H1 (cell line): ENCODE measurements at regions not wholly inside any gene's neighbourhood (a gene's known extent, or its start where the extent isn't known, plus 50 kb on each side); places are given as distances from the start of the nearest gene placed in this dataset.

Experiments used
- CTCF ChIA-PET: fragments of 300-600 bp; sonication (Branson Sonifier 250); formaldehyde crosslinking; loops from one replicate; lab custom pipeline; 2021; ENCODE audit not compliant: partially characterized antibody; lab: Charles Lee
- POLR2A ChIA-PET: fragments of 300-600 bp; sonication (Branson Sonifier 250); formaldehyde crosslinking; loops from one replicate; lab custom pipeline; 2021; ENCODE audit warnings: inconsistent platforms; ENCODE audit not compliant: partially characterized antibody; lab: Charles Lee
- DNase-seq, 2 experiments: peaks; one replicate each; pipeline versions ENCODE4 v3.0.0 to v3.0.0-alpha.2; 2010 to 2022; ENCODE audit warnings: low spot score in 2 of 2, low read depth in 1 of 2, mixed read lengths in 1 of 2
- FAIRE-seq: peaks from 2 replicates; lab custom pipeline; 2011; peaks lifted over from hg19 to GRCh38; lab: Jason Lieb, UNC
- H2AFZ ChIP-seq: 2 replicates; pipeline ENCODE4 v1.8.1; 2012; ENCODE audit warnings: low read length, inconsistent platforms
- H2AK5ac ChIP-seq: 2 replicates; pipeline ENCODE4 v1.6.1; 2013; ENCODE audit warnings: low read depth, low read length
- H2BK120ac ChIP-seq: replicated peaks from 2 replicates; pipeline ENCODE3; 2013; ENCODE audit warnings: low read depth, low read length, inconsistent platforms
- H2BK12ac ChIP-seq: 2 replicates; pipeline ENCODE4 v1.6.1; 2013; ENCODE audit warnings: low read depth, low read length
- H2BK15ac ChIP-seq: 2 replicates; pipeline ENCODE4 v1.6.1; 2013; ENCODE audit warnings: low read length
- H2BK20ac ChIP-seq: 2 replicates; pipeline ENCODE4 v1.6.1; 2013; ENCODE audit warnings: low read length
- H2BK5ac ChIP-seq: 2 replicates; pipeline ENCODE4 v1.6.1; 2013; ENCODE audit warnings: low read depth, low read length
- H3K14ac ChIP-seq: 2 replicates; pipeline ENCODE4 v1.6.1; 2013; ENCODE audit warnings: inconsistent platforms; ENCODE audit not compliant: insufficient read length
- H3K18ac ChIP-seq: 2 replicates; pipeline ENCODE4 v1.6.1; 2013; ENCODE audit warnings: low read length; ENCODE audit errors: extremely low read depth
- H3K23ac ChIP-seq: 2 replicates; pipeline ENCODE4 v1.6.1; 2013; ENCODE audit warnings: inconsistent platforms; ENCODE audit not compliant: insufficient read length
- H3K23me2 ChIP-seq: 2 replicates; pipeline ENCODE4 v1.6.1; 2013; ENCODE audit warnings: low read depth, low read length
- H3K27ac ChIP-seq: 2 replicates; pipeline ENCODE4 v1.6.1; 2011; ENCODE audit warnings: low read depth, low read length, inconsistent platforms
- H3K27me3 ChIP-seq, 4 experiments: replicated peaks in 1 of 4; 1 replicate in 1 of 4; 2 replicates in 3 of 4; pipeline versions ENCODE4 v1.6.1 to v1.8.1; 2011 to 2013; ENCODE audit warnings: low read length in 3 of 4, mild to moderate bottlenecking in 3 of 4, inconsistent platforms in 2 of 4, mixed read lengths in 2 of 4, moderate library complexity in 1 of 4; ENCODE audit not compliant: control insufficient read depth in 3 of 4, insufficient read depth in 3 of 4; ENCODE audit errors: extremely low read depth in 1 of 4
- H3K36me3 ChIP-seq, 4 experiments: 2 replicates each; pipeline versions ENCODE4 v1.6.1 to v1.8.1; 2011 to 2013; ENCODE audit warnings: mild to moderate bottlenecking in 4 of 4, low read length in 3 of 4, moderate library complexity in 2 of 4, control low read depth in 1 of 4, inconsistent platforms in 1 of 4; ENCODE audit not compliant: insufficient read depth in 4 of 4, control insufficient read depth in 2 of 4
- H3K4ac ChIP-seq: replicated peaks from 2 replicates; pipeline ENCODE3; 2013; ENCODE audit warnings: low read length, low read depth, mixed read lengths, inconsistent platforms; ENCODE audit not compliant: insufficient read length
- H3K4me1 ChIP-seq, 4 experiments: replicated peaks in 1 of 4; 1 replicate in 1 of 4; 2 replicates in 3 of 4; pipeline versions ENCODE4 v1.6.1 to v1.8.1; 2011 to 2013; ENCODE audit warnings: low read length in 3 of 4, inconsistent platforms in 2 of 4, mixed read lengths in 1 of 4; ENCODE audit not compliant: insufficient read depth in 4 of 4, control insufficient read depth in 3 of 4
- H3K4me2 ChIP-seq, 2 experiments: 2 replicates each; pipeline versions ENCODE4 v1.6.1 to v1.8.1; 2011 to 2013; ENCODE audit warnings: low read depth in 2 of 2, low read length in 2 of 2, control low read depth in 1 of 2, inconsistent platforms in 1 of 2, mild to moderate bottlenecking in 1 of 2; ENCODE audit not compliant: insufficient read depth in 1 of 2
- H3K4me3 ChIP-seq, 4 experiments: fragments of 200-600, 300-600 bp in 1 of 4; sonication (generic), shearing (Covaris generic), sonication (Bioruptor Twin) in 1 of 4; 2 replicates each; pipeline versions ENCODE4 v1.5.1 to v1.8.1; 2011 to 2016; ENCODE audit warnings: low read length in 4 of 4, low read depth in 3 of 4, control low read depth in 2 of 4, inconsistent platforms in 2 of 4, mild to moderate bottlenecking in 2 of 4, mixed read lengths in 1 of 4, moderate library complexity in 1 of 4; ENCODE audit not compliant: insufficient read depth in 2 of 4; ENCODE audit errors: extremely low read depth in 1 of 4
- H3K56ac ChIP-seq: replicated peaks from 2 replicates; pipeline ENCODE3; 2013; ENCODE audit warnings: low read depth, mild to moderate bottlenecking, mixed read lengths, low read length, inconsistent platforms; ENCODE audit not compliant: insufficient read length
- H3K79me1 ChIP-seq: 2 replicates; pipeline ENCODE4 v1.6.1; 2013; ENCODE audit warnings: low read depth, low read length, control low read depth
- H3K79me2 ChIP-seq, 2 experiments: 2 replicates each; pipeline versions ENCODE4 v1.6.1 to v1.8.1; 2012 to 2013; ENCODE audit warnings: low read length in 2 of 2, mild to moderate bottlenecking in 2 of 2, inconsistent platforms in 1 of 2; ENCODE audit not compliant: insufficient read depth in 2 of 2, control insufficient read depth in 1 of 2
- H3K9ac ChIP-seq, 4 experiments: replicated peaks in 1 of 4; 1 replicate in 1 of 4; 2 replicates in 3 of 4; pipeline versions ENCODE4 v1.6.1 to v1.8.1; 2011 to 2013; ENCODE audit warnings: low read depth in 3 of 4, low read length in 3 of 4, control low read depth in 2 of 4, mild to moderate bottlenecking in 2 of 4, moderate library complexity in 2 of 4, inconsistent platforms in 1 of 4; ENCODE audit errors: extremely low read depth in 1 of 4
- H3K9me3 ChIP-seq, 2 experiments: 2 replicates each; pipeline versions ENCODE4 v1.6.1 to v1.8.1; 2012 to 2013; ENCODE audit warnings: mild to moderate bottlenecking in 2 of 2, moderate library complexity in 2 of 2, control low read depth in 1 of 2, inconsistent platforms in 1 of 2, low read depth in 1 of 2, low read length in 1 of 2, mixed read lengths in 1 of 2; ENCODE audit not compliant: insufficient read depth in 2 of 2
- H4K20me1 ChIP-seq, 2 experiments: replicated peaks in 1 of 2; 2 replicates each; pipeline versions ENCODE3 to v1.8.1; 2011 to 2013; ENCODE audit warnings: inconsistent platforms in 2 of 2, low read length in 2 of 2, mild to moderate bottlenecking in 1 of 2; ENCODE audit not compliant: insufficient read depth in 2 of 2, control insufficient read depth in 1 of 2
- H4K5ac ChIP-seq: 2 replicates; pipeline ENCODE4 v1.6.1; 2013; ENCODE audit warnings: low read length, low read depth, mixed read lengths, inconsistent platforms; ENCODE audit not compliant: insufficient read length
- H4K8ac ChIP-seq: 2 replicates; pipeline ENCODE4 v1.8.0; 2013; ENCODE audit warnings: mild to moderate bottlenecking, moderate library complexity, low read length, inconsistent platforms; ENCODE audit not compliant: insufficient read depth; ENCODE audit errors: extremely low read depth
- H4K91ac ChIP-seq: replicated peaks from 2 replicates; pipeline ENCODE3; 2013; ENCODE audit warnings: low read length, mixed read lengths, inconsistent platforms; ENCODE audit not compliant: insufficient read length
- CBX8 ChIP-seq: fragments of 300-800, 300-1000 bp; sonication (generic); IDR thresholded peaks from 2 replicates; pipeline ENCODE4 v1.7.1; 2016; ENCODE audit warnings: low read depth, low read length, borderline replicate concordance
- CEBPB ChIP-seq: IDR thresholded peaks from 2 replicates; pipeline ENCODE4 v1.6.1; 2012; ENCODE audit warnings: low read depth, low read length
- CTBP2 ChIP-seq: IDR thresholded peaks from 2 replicates; pipeline ENCODE4 v1.7.0; 2011; ENCODE audit warnings: borderline replicate concordance, mild to moderate bottlenecking, moderate library complexity, mixed read lengths, low read length; ENCODE audit not compliant: insufficient read depth, insufficient read length
- E2F6 ChIP-seq: IDR thresholded peaks from 2 replicates; pipeline ENCODE4 v1.6.1; 2012; ENCODE audit warnings: inconsistent platforms
- HDAC2 ChIP-seq, 2 experiments: fragments of 300-600 bp in 1 of 2; sonication (generic) in 1 of 2; IDR thresholded peaks; 2 replicates each; pipeline ENCODE4 v1.6.1; 2011 to 2012; ENCODE audit warnings: low read depth in 2 of 2, low read length in 2 of 2, mild to moderate bottlenecking in 2 of 2, moderate library complexity in 2 of 2, borderline replicate concordance in 1 of 2, inconsistent platforms in 1 of 2
- JUND ChIP-seq: IDR thresholded peaks from 2 replicates; pipeline ENCODE4 v1.6.1; 2011; ENCODE audit warnings: mild to moderate bottlenecking, improper control_type of control experiment, low read length
- KDM1A ChIP-seq: fragments of 200-600, 300-600 bp; sonication (generic); IDR thresholded peaks from 2 replicates; pipeline ENCODE4 v1.7.1; 2016; ENCODE audit warnings: mild to moderate bottlenecking, low read length, borderline replicate concordance
- PHF8 ChIP-seq: fragments of 200-600 bp; sonication (generic); conservative IDR thresholded peaks from 2 replicates; pipeline ENCODE4 v1.7.1; 2012; ENCODE audit warnings: low read depth, mild to moderate bottlenecking, inconsistent platforms, low read length, moderate library complexity
- SP1 ChIP-seq: IDR thresholded peaks from 2 replicates; pipeline ENCODE4 v1.6.1; 2011; ENCODE audit warnings: low read depth, low read length
- TAF7 ChIP-seq: optimal IDR thresholded peaks from 2 replicates; pipeline ENCODE3; 2011; ENCODE audit warnings: low read depth, mild to moderate bottlenecking, inconsistent platforms, low read length, moderate library complexity, borderline replicate concordance
- TCF12 ChIP-seq: IDR thresholded peaks from 2 replicates; pipeline ENCODE4 v1.6.1; 2011; ENCODE audit warnings: low read depth, mild to moderate bottlenecking, low read length
- WGBS, 2 experiments: shearing (Covaris generic) in 1 of 2; methylation state at CpG; one replicate each; pipeline versions ENCODE4 v1.1.6 to v1.1.7; 2013 to 2015; ENCODE audit warnings: low lambda C conversion rate in 2 of 2, mixed read lengths in 2 of 2, inconsistent platforms in 1 of 2, low coverage in 1 of 2, missing lambda C conversion rate in 1 of 2; ENCODE audit not compliant: insufficient replicate concordance in 2 of 2, insufficient coverage in 1 of 2, insufficient read length in 1 of 2; ENCODE audit errors: extremely low coverage in 1 of 2, missing lambda C conversion rate in 1 of 2; 5-methylcytosine and 5-hydroxymethylcytosine counted together
- TF ChIP-seq, protein P1 (sequence below): IDR thresholded peaks from 2 replicates; pipeline ENCODE4 v1.6.1; 2011; ENCODE audit warnings: low read length, improper control_type of control experiment

DNA sequence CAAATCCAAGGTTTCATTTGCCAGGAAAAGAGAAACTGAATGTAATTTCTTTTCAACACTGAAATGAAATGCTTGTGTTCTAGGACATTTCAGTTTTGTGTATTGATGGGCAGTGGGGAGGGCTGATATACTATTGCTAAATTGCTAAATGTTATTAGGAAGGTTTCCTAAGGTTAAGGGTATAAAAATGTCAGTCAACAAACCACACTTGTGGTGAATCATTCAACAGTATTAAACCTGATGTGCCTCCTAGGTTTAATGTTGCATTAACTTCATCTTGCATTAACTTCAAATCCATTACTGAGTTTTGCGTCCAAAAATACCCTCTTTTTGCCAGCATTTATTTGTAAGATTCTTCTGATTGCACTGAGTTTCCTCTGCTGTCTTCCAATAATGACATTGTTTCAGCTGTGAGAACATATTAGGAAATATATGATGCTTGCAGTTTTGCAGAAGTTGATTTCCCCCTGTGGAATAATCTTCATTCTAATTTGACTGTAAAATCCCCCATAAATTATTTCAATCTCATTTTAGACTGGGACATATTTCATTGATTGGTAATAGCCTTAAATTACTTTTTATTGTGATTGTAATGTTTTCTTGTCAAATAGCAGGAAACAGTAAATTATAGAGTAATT is 758.3 kb downstream of the GBE1 start:
- H2BK15ac ChIP-seq = no peak overlapping the region
- H3K4me3 ChIP-seq = no peak overlapping the region
- no peak overlapping the region for H2AFZ ChIP-seq
- POLR2A ChIA-PET = no interaction called here
- no peaks in the 10 kb centered on the region for H3K79me1 ChIP-seq
- no peak overlapping the region for H3K4ac ChIP-seq
- no peaks in the 10 kb centered on the region for H3K27me3 ChIP-seq
- H3K27ac ChIP-seq = no peak overlapping the region
- WGBS, 2 experiments = 93% methylated on average over 1 of the region's 1 CpG; no CpG with 5 or more reads in 1 of the 2 experiments
- H2BK120ac ChIP-seq = no peak overlapping the region
- no peaks in the 10 kb centered on the region for H3K36me3 ChIP-seq
- H4K5ac ChIP-seq = no peak overlapping the region
- no peak for DNase-seq
- H2BK5ac ChIP-seq = no peak overlapping the region
- H4K8ac ChIP-seq = no peak overlapping the region
- CTCF ChIA-PET = no interaction called here
- H3K14ac ChIP-seq = no peak overlapping the region
- H3K79me2 ChIP-seq = no peaks in the 10 kb centered on the region
- no peak overlapping the region for H4K91ac ChIP-seq
- no peak overlapping the region for H2BK12ac ChIP-seq
- no peaks in the 10 kb centered on the region for H3K4me1 ChIP-seq
- H3K18ac ChIP-seq = no peak overlapping the region
- H4K20me1 ChIP-seq = no peaks in the 10 kb centered on the region
- H3K23ac ChIP-seq = no peak overlapping the region
- no peak overlapping the region for H3K9ac ChIP-seq
- no peak for FAIRE-seq
- no peak overlapping the region for H3K4me2 ChIP-seq
- H2AK5ac ChIP-seq = no peak overlapping the region
- H3K9me3 ChIP-seq = 0 out of 4 replicates have a peak, but pooled peaks cover 0 to 3% of the 10 kb centered on the region in 2 experiments
- H3K23me2 ChIP-seq = no peaks in the 10 kb centered on the region
- no peak overlapping the region for H3K56ac ChIP-seq
- no peak overlapping the region for H2BK20ac ChIP-seq
- no peak for TF ChIP-seq SP1
- TF ChIP-seq CEBPB = no peak
- TF ChIP-seq CTBP2 = no peak
- TF ChIP-seq TAF7 = no peak
- no peak for TF ChIP-seq TCF12
- no peak for TF ChIP-seq PHF8
- no peak for TF ChIP-seq HDAC2 (IDR thresholded peaks at IDR 0.05; ENCODE audit: borderline replicate concordance in 1 of 2, low read depth in 2 of 2, low read length in 2 of 2)
- TF ChIP-seq, protein P1, sequence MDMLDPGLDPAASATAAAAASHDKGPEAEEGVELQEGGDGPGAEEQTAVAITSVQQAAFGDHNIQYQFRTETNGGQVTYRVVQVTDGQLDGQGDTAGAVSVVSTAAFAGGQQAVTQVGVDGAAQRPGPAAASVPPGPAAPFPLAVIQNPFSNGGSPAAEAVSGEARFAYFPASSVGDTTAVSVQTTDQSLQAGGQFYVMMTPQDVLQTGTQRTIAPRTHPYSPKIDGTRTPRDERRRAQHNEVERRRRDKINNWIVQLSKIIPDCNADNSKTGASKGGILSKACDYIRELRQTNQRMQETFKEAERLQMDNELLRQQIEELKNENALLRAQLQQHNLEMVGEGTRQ = no peak
- TF ChIP-seq KDM1A = no peak
- TF ChIP-seq CBX8 = no peak
- no peak for TF ChIP-seq JUND
- TF ChIP-seq E2F6 = no peak
